ENCODE measurements at regions not wholly inside any gene's neighbourhood (a gene's known extent, or its start where the extent isn't known, plus 50 kb on each side); places are given as distances from the start of the nearest gene placed in this dataset.
"Not testable (repeated sequence)": the region's sequence is repeated elsewhere in the genome, so short reads cannot be mapped to it uniquely, and the experiment has no call there.

- Mint-ChIP-seq H3K4me1 (no peaks in the 10 kb centered on the region), H3K27ac (no peak overlapping the region), H3K9me3 (ENCODE audit: low read depth) (peaks cover 21% of the 10 kb centered on the region), H3K4me3 (no peak overlapping the region), H3K36me3 (ENCODE audit: low read depth) (peaks cover 4% of the 10 kb centered on the region), H3K27me3 (no peaks in the 10 kb centered on the region)
- CTCF ChIA-PET, result no interaction called here
- POLR2A ChIA-PET, result no interaction called here
- intact Hi-C loops (cut with DNase I, micrococcal nuclease), result no loop called here
- no peak for DNase-seq
- no peak for ATAC-seq
Measured at GRCh38 chr5:113764382-113764781, 250.9 kb downstream of the YTHDC2 start.

DNA sequence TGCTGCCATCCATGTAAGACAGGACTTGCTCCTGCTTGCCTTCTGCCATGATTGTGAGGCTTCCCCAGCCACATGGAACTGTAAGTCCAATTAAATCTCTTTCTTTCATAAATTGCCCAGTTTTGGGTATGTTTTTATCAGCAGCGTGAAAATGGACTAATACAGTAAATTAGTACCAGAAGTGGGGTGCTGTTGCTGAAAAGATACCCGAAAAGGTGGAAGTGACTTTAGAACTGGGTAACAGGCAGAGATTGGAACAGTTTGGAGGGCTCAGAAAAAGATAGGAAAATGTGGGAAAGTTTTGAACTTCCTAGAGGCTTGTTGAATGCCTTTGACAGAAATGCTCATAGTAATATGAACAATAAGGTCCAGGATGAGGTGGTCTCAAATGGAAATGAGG, 253.3 kb downstream of the YTHDC2 start:
- ATAC-seq; CTCF ChIA-PET; H3K4me1 Mint-ChIP-seq; POLR2A ChIA-PET; H3K36me3 Mint-ChIP-seq (ENCODE audit: low read depth); H3K27ac Mint-ChIP-seq; DNase-seq; H3K4me3 Mint-ChIP-seq; H3K27me3 Mint-ChIP-seq; intact Hi-C loops (cut with DNase I, micrococcal nuclease): not testable (repeated sequence)
- peaks cover 21% of the 10 kb centered on the region for H3K9me3 Mint-ChIP-seq (ENCODE audit: low read depth)

DNA sequence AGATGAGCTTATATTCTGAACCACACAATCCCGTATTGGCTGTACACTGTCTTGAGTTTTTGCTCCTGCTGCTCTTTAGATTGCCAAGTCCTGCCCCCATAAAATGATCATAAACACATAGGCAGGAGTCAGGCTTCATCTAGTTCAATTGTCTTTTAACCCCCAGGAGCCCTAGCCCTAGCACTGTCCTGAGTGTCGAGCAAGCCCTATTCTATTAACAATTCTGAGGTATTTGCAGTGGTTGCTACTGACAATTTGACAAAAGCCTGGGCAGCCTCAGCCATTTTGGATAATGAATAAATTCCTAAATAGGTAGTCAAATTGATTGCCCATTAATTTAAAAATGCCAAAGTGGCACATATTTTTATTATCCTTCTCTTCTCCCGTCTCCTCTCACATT, 257.2 kb downstream of the YTHDC2 start:
- ATAC-seq (no peak), DNase-seq (no peak)
- Mint-ChIP-seq H3K9me3 (ENCODE audit: low read depth) (peaks cover 18% of the 10 kb centered on the region), H3K4me1 (no peaks in the 10 kb centered on the region), H3K36me3 (ENCODE audit: low read depth) (peaks cover 4% of the 10 kb centered on the region), H3K4me3 (no peak overlapping the region), H3K27me3 (no peaks in the 10 kb centered on the region), H3K27ac (no peak overlapping the region)
- POLR2A ChIA-PET, result no interaction called here
- CTCF ChIA-PET, result no interaction called here
- intact Hi-C loops (cut with DNase I, micrococcal nuclease), result no loop called here

DNA sequence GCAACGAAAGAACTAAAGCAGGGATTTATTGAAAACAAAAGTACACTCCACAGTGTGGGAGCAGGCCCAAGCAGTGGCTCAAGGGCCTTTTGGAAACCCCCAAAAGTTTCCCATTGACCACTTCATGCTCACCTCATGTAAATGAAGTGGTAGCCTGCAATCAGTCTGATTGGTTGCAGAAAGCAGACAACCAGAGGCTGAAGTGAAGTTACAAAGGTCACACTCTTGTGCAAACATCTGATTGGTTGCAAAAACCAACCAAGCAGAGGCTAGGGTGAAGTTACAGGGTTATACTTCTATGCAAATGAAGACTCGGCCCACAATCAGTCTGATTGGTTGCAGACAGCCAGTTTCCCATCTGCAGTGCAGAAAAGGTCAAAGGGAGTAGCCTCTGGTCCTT, 258.0 kb downstream of the YTHDC2 start:
- H3K9me3 Mint-ChIP-seq (ENCODE audit: low read depth), result peaks cover 14% of the 10 kb centered on the region
- no peak for DNase-seq
- CTCF ChIA-PET, result no interaction called here
- H3K27ac Mint-ChIP-seq, result no peak overlapping the region
- intact Hi-C loops (cut with DNase I, micrococcal nuclease), result no loop called here
- POLR2A ChIA-PET, result no interaction called here
- no peak for ATAC-seq
- H3K4me3 Mint-ChIP-seq, result no peak overlapping the region
- H3K4me1 Mint-ChIP-seq, result no peaks in the 10 kb centered on the region
- H3K36me3 Mint-ChIP-seq (ENCODE audit: low read depth), result peaks cover 4% of the 10 kb centered on the region
- H3K27me3 Mint-ChIP-seq, result no peaks in the 10 kb centered on the region

- CTCF ChIA-PET, result no interaction called here
- intact Hi-C loops (cut with DNase I, micrococcal nuclease), result no loop called here
- ATAC-seq (no peak), DNase-seq (no peak)
- Mint-ChIP-seq H3K36me3 (ENCODE audit: low read depth) (no peaks in the 10 kb centered on the region), H3K4me1 (no peaks in the 10 kb centered on the region), H3K27me3 (no peaks in the 10 kb centered on the region), H3K9me3 (ENCODE audit: low read depth) (no peaks in the 10 kb centered on the region), H3K4me3 (no peak overlapping the region), H3K27ac (no peak overlapping the region)
- POLR2A ChIA-PET, result no interaction called here
Measured at GRCh38 chr5:113776168-113776567, 262.7 kb downstream of the YTHDC2 start.

DNA sequence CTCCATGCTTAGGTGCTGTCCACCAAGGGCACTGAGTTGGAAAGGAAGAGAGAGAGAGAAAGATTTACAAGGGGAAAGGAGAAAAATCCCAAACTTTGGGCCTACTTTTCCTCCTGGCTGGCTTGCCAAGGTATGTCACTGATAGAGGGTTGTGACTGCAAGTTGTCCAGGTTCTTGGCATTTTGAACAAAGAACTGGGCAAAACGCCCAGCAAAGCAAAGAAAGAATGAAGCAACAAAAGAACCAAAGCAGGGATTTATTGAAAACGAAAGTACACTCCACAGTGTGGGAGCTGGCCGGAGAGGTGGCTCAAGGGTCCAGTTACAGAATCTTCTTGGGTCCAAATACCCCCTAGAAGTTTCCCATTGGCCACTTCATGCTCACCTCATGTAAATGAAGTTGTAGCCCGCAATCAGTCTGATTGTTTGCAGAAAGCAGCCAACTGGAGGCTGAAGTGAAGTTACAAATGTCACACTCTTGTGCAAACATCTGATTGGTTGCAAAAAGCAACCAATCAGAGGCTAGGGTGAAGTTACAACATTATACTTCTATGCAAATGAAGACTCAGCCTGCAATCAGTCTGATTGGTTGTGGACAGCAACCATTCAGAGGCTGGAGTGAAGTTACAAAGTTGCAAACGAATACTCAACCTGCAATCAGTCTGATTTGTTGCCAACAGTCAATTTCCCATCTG, 263.5 kb downstream of the YTHDC2 start:
- H3K27me3 Mint-ChIP-seq, result no peaks in the 10 kb centered on the region

GRCh38 chr5:113778147-113778546, 264.7 kb downstream of the YTHDC2 start:
- ChIA-PET CTCF (no interaction called here), POLR2A (no interaction called here)
- Mint-ChIP-seq H3K4me1 (no peaks in the 10 kb centered on the region), H3K27ac (no peak overlapping the region), H3K27me3 (no peaks in the 10 kb centered on the region), H3K9me3 (ENCODE audit: low read depth) (no peaks in the 10 kb centered on the region), H3K36me3 (ENCODE audit: low read depth) (no peaks in the 10 kb centered on the region), H3K4me3 (no peak overlapping the region)
- ATAC-seq, result no peak
- DNase-seq, result no peak
- intact Hi-C loops (cut with DNase I, micrococcal nuclease), result no loop called here

More for the DNA sequence above, 263.5 kb downstream of the YTHDC2 start:
- Mint-ChIP-seq H3K4me3 (no peak overlapping the region), H3K27ac (no peak overlapping the region), H3K36me3 (ENCODE audit: low read depth) (no peaks in the 10 kb centered on the region), H3K4me1 (no peaks in the 10 kb centered on the region), H3K9me3 (ENCODE audit: low read depth) (no peaks in the 10 kb centered on the region)
- intact Hi-C loops (cut with DNase I, micrococcal nuclease), result no loop called here
- no peak for ATAC-seq
- no peak for DNase-seq
- POLR2A ChIA-PET, result no interaction called here
- CTCF ChIA-PET, result no interaction called here

DNA sequence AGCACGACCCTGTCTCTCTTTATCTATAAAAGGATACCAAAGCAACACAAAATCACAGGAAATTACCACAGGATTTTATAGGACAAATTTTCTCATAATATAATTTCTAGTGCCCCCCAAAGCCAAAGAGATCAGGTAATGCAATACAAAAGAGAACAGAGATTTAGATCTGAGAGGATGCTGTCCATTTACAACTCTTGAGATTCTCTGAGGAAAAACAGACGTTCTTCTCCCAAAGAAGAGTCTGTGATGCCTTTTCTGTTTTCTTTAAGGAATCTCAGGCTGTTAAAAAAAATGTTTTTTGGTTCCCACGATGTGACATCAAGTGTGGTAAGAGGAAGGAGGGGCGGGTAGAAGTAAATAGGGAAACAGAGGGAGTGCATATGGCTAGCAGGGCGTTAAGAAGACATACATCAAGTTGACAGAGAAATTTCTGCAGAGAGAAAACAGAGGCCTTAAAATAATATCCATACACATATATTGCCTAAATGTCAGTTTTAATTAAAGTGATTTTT, 274.7 kb downstream of the YTHDC2 start:
- intact Hi-C loops (cut with DNase I, micrococcal nuclease), result no loop called here
- Mint-ChIP-seq H3K27me3 (peaks cover 2% of the 10 kb centered on the region), H3K9me3 (ENCODE audit: low read depth) (peaks cover 2% of the 10 kb centered on the region), H3K27ac (no peak overlapping the region), H3K4me3 (no peak overlapping the region), H3K36me3 (ENCODE audit: low read depth) (no peaks in the 10 kb centered on the region), H3K4me1 (no peaks in the 10 kb centered on the region)
- DNase-seq (no peak), ATAC-seq (no peak)
- ChIA-PET POLR2A (no interaction called here), CTCF (interaction anchor here (0.6 to 1.4 kb wide), 2 partner anchors 15 to 31 kb away, joined by 4 to 5 read pairs; no protein-coding TSS in a partner anchor)

- no peak for DNase-seq
- Mint-ChIP-seq H3K27me3 (peaks cover 2% of the 10 kb centered on the region), H3K36me3 (ENCODE audit: low read depth) (no peaks in the 10 kb centered on the region), H3K4me1 (no peaks in the 10 kb centered on the region), H3K27ac (no peak overlapping the region), H3K4me3 (no peak overlapping the region), H3K9me3 (ENCODE audit: low read depth) (peaks cover 2% of the 10 kb centered on the region)
- ChIA-PET POLR2A (no interaction called here), CTCF (no interaction called here)
- ATAC-seq, result no peak
- intact Hi-C loops (cut with DNase I, micrococcal nuclease), result no loop called here
Measured at GRCh38 chr5:113789769-113790168, 276.3 kb downstream of the YTHDC2 start.

- Mint-ChIP-seq H3K27ac (no peak overlapping the region), H3K9me3 (ENCODE audit: low read depth) (peaks cover 2% of the 10 kb centered on the region), H3K27me3 (peaks cover 2% of the 10 kb centered on the region), H3K36me3 (ENCODE audit: low read depth) (no peaks in the 10 kb centered on the region), H3K4me3 (no peak overlapping the region), H3K4me1 (no peaks in the 10 kb centered on the region)
- POLR2A ChIA-PET, result no interaction called here
- no peak for DNase-seq
- intact Hi-C loops (cut with DNase I, micrococcal nuclease), result no loop called here
- ATAC-seq, result no peak
- CTCF ChIA-PET, result no interaction called here
Measured at GRCh38 chr5:113792806-113793205, 279.3 kb downstream of the YTHDC2 start.

DNA sequence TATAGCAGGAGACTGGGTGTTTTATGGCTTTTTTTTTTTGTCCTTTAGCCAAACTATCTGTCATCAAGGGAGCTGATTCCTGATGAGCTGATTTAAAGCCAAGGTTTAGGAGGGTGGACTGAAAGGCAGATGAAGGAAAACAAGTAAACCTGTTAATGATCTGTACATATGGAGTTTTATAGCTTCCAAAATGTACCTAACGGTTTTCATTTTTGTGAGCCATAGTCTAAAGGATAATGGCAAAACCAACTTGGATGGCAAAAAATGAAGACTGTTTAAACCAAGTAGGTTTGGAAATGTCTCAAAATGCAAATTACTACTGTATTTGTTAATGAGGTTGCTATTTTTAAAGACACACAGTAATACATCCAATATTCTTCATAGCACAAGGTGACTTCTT, 281.5 kb downstream of the YTHDC2 start:
- Mint-ChIP-seq H3K36me3 (ENCODE audit: low read depth) (no peaks in the 10 kb centered on the region), H3K9me3 (ENCODE audit: low read depth) (peaks cover 2% of the 10 kb centered on the region), H3K27ac (no peak overlapping the region), H3K4me1 (no peaks in the 10 kb centered on the region), H3K4me3 (no peak overlapping the region), H3K27me3 (no peaks in the 10 kb centered on the region)
- ChIA-PET CTCF (interaction anchor here (0.6 kb wide), 1 partner anchor 37 kb away, joined by 5 read pairs; no protein-coding TSS in a partner anchor), POLR2A (no interaction called here)
- ATAC-seq (no peak), DNase-seq (no peak)
- intact Hi-C loops (cut with DNase I, micrococcal nuclease), result no loop called here

DNA sequence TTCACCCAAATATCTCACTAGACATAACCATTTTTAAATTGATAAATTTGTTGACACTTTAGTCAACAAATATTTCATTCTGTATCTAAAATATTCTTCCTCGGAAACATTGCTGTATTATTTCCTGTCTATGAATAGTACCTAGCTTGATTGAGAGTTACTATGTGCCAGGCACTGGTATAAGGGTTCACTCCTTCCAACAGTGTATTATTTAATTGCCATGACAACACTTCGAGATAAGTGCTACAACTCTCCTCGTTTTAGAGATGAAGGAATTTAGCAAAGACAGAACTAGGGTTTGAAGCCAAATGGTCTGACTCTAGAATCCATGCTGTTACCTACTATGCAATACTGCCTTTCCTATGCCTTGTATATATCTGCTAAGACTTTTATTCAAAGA, 287.2 kb downstream of the YTHDC2 start:
- Mint-ChIP-seq H3K4me3 (no peak overlapping the region), H3K27me3 (no peaks in the 10 kb centered on the region), H3K4me1 (no peaks in the 10 kb centered on the region), H3K27ac (no peak overlapping the region), H3K9me3 (ENCODE audit: low read depth) (peaks cover 4% of the 10 kb centered on the region), H3K36me3 (ENCODE audit: low read depth) (no peaks in the 10 kb centered on the region)
- no peak for ATAC-seq
- CTCF ChIA-PET, result no interaction called here
- DNase-seq, result no peak
- POLR2A ChIA-PET, result no interaction called here
- intact Hi-C loops (cut with DNase I, micrococcal nuclease), result no loop called here

DNA sequence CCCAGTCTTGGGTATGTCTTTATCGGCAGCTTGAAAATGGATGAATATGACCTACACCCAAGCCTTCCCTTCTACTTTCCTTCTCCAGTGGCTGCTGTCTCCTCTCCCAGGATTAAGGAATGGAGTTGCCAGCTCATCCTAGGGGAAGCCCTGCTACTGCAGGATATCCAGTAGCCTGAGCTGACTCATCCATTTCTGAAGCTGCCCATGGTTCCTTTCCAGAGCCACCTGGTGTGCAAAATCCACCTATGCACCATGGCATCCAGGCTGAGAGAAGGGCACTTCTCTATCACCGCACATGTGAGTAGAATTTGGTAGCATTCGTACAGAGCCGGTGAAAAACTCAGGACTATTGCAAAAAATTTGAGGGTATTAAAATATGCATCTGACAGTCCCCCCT, 290.8 kb downstream of the YTHDC2 start:
- Mint-ChIP-seq H3K4me3 (no peak overlapping the region), H3K9me3 (ENCODE audit: low read depth) (peaks cover 4% of the 10 kb centered on the region), H3K27me3 (no peaks in the 10 kb centered on the region), H3K27ac (no peak overlapping the region), H3K4me1 (no peaks in the 10 kb centered on the region), H3K36me3 (ENCODE audit: low read depth) (no peaks in the 10 kb centered on the region)
- ChIA-PET CTCF (no interaction called here), POLR2A (no interaction called here)
- DNase-seq, result no peak
- intact Hi-C loops (cut with DNase I, micrococcal nuclease), result no loop called here
- no peak for ATAC-seq
